NCI-H345 treated with DMSO at 0.1 percent for 48 hours (cell line): ENCODE measurements at regions not wholly inside any gene's neighbourhood (a gene's known extent, or its start where the extent isn't known, plus 50 kb on each side); places are given as distances from the start of the nearest gene placed in this dataset.

Source experiments
- DNase-seq: peaks from one replicate; lab custom pipeline; 2025; ENCODE audit not compliant: unreplicated experiment; lab: John Stamatoyannopoulos, UW

DNA sequence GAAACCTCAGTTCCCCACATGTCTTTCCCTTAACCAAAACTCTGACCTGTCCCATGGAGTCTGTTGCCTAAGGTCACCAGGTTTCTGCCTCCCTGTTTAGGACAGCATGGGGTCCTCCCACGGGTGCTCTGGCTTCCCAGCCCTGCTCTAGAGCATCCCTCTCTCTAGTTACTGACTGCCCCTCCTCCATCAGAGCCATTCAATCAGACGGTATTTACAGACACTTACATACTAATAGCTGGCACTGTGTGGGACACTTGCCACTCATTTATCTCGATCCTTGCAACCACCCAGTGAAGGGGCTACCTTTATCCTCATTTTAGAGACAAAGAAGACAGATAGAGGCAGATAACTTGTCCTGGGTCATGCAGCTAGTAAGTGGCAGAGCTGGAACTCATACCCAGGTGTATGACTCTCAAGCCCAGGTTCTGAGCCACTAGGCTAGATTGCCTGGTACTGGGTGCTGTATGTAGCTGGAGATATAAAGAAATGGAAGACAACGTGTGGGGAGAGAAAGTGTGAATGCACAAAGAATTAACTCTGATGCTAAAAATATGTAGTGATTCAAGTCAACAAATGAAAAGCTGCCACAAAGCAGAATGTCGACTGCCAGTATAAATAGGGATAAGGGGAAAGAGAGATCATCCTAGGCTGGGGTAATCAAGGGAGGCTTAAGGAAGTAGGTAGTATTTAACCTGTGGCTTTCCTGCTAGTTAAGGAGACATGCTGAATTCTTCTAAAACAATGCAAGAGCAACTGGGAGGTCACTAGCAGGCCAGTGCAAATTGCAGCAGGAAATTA is 52.5 kb upstream of the PDE8B start:
- DNase-seq: no peak

DNA sequence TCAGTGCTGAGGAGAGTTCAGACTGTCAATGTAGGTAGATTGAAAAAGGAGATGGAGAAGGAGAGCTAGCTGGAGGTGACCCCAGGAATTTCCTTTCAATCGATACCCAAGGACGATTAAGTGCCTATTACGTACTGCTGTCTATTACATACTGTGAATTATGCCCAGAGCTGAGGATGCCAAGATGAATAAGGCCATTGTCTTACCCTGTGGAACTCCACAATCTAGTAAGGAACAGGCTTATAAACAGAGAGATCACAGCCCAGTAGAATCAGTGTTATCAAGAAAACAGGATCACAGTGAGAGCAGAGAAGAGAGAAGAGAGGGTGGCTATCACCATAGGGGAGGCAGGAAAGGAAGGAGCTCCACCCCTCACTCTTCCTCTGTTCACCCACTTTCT is 54.1 kb upstream of the PDE8B start:
- no peak for DNase-seq

DNA sequence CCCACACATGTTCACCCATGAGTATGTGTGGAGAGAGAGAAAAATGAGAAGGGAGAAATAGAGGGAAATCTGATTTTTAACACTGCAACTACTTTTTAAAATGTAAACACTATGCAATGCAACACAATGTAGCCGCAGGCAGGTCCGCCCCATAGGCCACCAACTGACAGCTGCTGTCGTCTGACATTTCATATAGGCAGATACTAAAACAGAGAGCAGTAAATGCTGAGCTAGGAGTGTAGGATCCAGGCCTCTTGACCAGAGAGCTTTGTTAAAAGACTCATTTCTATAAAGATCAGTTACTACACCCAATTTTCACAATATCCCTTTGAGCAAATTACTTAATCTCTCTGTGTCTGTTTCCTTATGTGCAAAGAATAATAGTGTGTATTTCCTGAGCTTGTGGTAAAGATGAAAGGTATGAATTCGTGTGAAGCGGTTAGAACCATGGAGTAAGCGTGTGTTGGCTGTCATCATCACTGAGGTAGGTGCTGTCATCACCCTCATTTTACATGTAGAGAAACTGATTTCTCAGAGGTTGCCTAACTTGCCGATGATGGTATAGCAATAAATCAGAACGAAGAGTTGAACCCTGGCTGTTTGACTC is 55.2 kb upstream of the PDE8B start:
- no peak for DNase-seq

DNA sequence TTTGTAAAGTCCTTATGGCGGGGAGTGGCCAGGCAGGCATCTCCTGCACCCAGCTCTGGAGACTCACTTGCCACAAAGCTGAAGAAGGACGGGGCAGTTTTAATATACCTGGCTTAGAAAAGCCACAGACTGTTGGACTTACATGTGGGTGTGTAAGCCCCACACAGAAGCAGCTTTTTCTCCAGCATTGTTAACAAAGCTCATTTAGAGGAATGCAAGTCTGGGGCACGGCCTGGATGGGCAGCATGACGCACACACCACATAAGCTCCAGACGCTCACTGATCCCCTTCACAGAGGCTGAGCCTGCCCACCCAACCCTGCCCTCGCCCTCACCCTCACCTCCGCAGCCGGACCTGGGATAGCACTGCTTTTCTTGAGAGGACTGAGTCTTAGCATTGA is 58.0 kb upstream of the PDE8B start:
- no peak for DNase-seq

DNA sequence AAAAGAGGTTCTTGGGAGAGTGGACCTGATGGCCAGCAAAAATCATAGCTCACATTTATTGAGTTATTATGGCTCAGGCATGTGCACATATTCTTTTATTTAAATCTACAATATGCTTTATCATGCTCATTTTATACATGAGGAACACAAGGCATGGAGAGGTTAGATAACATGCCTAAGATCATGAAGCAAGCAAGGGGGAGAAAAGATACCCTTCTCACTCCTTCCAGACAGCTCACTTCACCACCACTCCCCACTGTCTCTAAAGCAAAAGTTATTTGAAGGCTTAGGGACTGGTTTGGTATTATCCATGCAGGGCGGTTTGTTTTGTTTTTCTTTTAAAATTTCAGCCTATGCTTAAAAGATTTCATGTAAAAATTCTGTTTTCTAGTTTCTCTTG is 59.0 kb upstream of the PDE8B start:
- DNase-seq: no peak

DNA sequence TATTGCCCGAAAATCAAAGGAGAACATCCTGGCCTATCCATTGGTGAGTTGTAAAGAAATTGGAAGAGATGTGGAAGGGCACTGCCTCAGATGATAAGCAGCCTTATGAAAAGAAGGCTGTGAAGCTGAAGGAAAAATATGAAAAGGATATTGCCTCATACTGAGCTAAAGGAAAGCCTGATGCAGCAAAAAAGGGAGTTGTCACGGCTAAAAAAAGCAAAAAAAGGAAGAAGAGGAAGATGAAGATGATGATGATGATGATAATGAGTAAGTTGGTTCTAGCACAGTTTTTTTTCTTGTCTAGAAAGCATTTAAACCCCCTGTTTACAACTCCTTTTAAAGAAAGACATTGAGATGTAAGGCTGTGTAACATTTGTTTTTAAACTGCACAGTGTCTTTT is 59.8 kb upstream of the ZBED3 start:
- no peak for DNase-seq

DNA sequence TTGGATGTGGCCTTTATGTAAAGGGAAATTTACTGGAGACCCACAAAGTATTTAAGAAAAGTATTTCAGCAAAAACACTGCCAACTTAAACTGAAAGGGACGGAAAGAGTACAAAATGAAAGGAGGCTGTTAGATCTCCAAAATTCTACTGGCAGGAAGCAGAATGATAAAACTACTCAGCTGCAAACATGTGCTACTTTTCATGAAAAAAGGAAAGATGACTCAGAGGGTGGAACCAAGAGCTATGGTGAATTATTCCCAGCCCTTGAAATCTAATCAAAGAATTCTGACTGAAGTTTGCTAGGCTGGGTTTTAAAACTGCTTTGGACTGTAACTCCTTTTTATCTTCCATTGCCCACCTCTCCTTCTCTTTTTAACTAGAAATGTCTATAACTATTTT is 58.6 kb upstream of the ZBED3 start:
- DNase-seq: no peak

DNA sequence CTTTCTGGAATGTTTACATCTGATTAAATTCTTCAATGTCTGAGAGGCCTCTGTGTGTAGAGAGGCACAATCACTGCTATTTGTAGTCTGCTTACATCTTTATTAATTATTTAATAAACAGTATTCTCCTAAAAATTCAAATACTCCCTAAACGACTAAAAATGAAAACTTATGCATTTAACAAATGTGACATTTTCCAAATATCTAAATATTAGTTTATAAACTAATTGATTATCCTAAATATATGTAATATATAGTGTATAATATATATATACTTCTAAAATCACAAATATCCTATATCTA is 57.7 kb upstream of the ZBED3 start:
- no peak for DNase-seq

DNA sequence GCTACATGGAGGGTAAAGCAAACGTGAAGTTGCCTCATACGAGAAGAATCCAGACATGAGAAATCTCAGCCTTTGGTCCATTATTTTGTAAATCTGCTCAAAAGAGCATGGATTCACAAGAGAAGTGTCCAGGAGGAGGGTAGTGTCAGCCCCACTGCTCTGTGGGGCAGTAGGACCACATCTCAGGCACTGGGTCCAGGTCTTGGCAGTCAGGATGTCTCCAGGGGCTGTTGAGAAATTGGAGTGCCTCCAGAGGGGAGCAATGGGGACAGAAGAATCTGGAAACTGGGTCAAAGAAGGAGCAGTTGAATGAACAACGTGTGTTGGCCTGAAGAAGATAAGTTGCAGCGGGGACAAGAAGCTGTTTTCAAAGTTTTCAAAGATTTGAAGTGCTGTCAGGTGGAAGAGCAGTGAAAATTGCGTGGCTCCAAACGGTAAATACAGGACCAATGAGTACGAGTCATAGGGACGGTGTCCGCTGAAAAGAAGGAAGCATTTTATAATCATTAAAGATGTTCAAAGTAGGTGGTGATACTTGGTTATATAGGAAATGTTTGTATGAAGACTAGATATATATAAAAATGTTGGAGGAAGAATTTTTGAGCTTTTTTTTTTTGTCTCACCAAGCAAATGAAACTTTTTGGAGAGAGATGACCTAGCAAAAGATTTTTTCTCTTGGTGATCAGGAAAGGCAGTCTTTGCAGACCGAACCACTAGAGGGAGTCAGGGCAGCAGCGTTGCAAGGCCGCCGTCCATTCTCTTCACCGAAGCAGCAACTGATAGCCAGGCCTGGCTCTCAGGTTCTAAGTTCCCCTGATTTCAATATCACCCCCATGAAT is 57.1 kb upstream of the ZBED3 start:
- DNase-seq: peak; percentile 57

DNA sequence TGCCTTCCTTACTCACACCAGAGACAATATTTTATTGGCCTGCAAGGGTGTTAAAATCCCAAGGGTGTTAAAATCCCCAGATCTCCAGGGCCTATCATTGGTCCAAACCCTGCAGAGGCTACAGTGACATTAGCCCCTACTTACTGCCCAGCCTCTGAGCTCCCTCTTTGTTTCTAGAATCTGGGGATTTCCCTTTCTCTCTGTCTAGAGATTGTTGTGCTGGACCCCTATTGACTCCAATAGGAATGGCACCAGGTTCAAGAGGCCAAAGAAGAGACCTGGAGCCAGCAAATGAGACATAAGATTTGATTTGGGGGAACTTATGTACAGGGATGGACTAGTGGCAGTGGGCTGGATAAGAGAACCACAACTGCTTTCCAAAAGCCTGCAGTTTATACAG is 53.3 kb upstream of the ZBED3 start:
- DNase-seq: no peak

DNA sequence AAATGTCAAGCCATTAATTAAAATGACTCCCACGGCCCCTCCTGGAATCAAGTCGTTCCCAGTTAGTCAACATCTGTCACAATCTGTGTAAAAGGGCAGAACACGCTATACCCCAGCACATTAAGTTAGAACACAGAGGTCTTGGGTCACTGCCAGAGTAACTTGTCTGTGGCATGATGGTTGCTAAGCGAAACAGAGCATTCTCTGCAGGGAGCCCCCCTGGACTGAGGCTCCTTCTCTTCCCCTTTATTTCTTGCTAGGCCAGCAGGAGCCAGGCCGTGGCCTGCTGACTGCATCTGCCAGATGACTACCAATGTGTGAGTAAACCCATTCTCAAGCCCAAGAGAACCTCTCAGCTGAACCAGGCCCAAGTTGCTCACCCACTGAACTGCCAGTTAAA is 51.9 kb upstream of the ZBED3 start:
- DNase-seq: no peak
